ENCODE measurements at regions not wholly inside any gene's neighbourhood (a gene's known extent, or its start where the extent isn't known, plus 50 kb on each side); places are given as distances from the start of the nearest gene placed in this dataset.
"Not testable (repeated sequence)": the region's sequence is repeated elsewhere in the genome, so short reads cannot be mapped to it uniquely, and the experiment has no call there.

DNA sequence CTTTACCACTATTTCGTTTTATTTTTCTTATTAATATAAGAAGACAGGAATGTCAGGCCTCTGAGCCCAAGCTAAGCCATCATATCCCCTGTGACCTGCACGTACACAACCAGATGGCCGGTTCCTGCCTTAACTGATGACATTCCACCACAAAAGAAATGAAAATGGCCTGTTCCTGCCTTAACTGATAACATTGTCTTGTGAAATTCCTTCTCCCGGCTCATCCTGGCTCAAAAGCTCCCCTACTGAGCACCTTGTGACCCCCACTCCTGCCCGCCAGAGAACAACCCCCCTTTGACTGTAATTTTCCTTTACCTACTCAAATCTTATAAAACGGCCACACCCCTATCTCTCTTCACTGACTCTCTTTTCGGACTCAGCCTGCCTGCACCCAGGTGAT lies 101.8 kb upstream of the UST start:
- TF ChIP-seq CTCF (IDR thresholded peaks at IDR 0.05); EZH2 (IDR thresholded peaks at IDR 0.05; ENCODE audit: borderline replicate concordance, insufficient read depth, low read depth, low read length, poor library complexity, severe bottlenecking): not testable (repeated sequence)

Data from B cell (primary cell).